ENCODE measurements at regions not wholly inside any gene's neighbourhood (a gene's known extent, or its start where the extent isn't known, plus 50 kb on each side); places are given as distances from the start of the nearest gene placed in this dataset.

- H3K4me1 ChIP-seq (ENCODE audit: control insufficient read depth in 1 of 2, insufficient read depth in 2 of 2, low read length in 2 of 2), result no peaks in the 10 kb centered on the region
- no peaks in the 10 kb centered on the region for H3K36me3 ChIP-seq (ENCODE audit: control insufficient read depth in 1 of 2, insufficient read depth in 2 of 2, low read length in 2 of 2)
- H3K9ac ChIP-seq (ENCODE audit: low read depth in 1 of 2, low read length in 2 of 2), result no peak overlapping the region
- H3K9me3 ChIP-seq (ENCODE audit: control insufficient read depth in 1 of 2, low read length in 2 of 2), result peaks cover 31 to 37% of the 10 kb centered on the region in 2 donors
- no peaks in the 10 kb centered on the region for H3K27me3 ChIP-seq (ENCODE audit: control insufficient read depth in 1 of 2, insufficient read depth in 2 of 2, low read length in 2 of 2)
- H3K4me3 ChIP-seq (ENCODE audit: low read depth in 1 of 2, low read length in 2 of 2), result no peak overlapping the region
- H3K27ac ChIP-seq (ENCODE audit: low read depth, low read length), result no peak overlapping the region
Measured at GRCh38 chr3:176510097-176510496, 687.2 kb downstream of the TBL1XR1 start.

GRCh38 chr3:176505878-176506621 is 691.2 kb downstream of the TBL1XR1 start:
- Histone ChIP-seq H3K9me3 (ENCODE audit: control insufficient read depth in 1 of 2, low read length in 2 of 2) (peaks cover 0 to 2% of the 10 kb centered on the region in 2 donors), H3K27me3 (ENCODE audit: control insufficient read depth in 1 of 2, insufficient read depth in 2 of 2, low read length in 2 of 2) (no peaks in the 10 kb centered on the region), H3K9ac (ENCODE audit: low read depth in 1 of 2, low read length in 2 of 2) (no peak overlapping the region), H3K36me3 (ENCODE audit: control insufficient read depth in 1 of 2, insufficient read depth in 2 of 2, low read length in 2 of 2) (no peaks in the 10 kb centered on the region), H3K4me1 (ENCODE audit: control insufficient read depth in 1 of 2, insufficient read depth in 2 of 2, low read length in 2 of 2) (no peaks in the 10 kb centered on the region), H3K27ac (ENCODE audit: low read depth, low read length) (no peak overlapping the region), H3K4me3 (ENCODE audit: low read depth in 1 of 2, low read length in 2 of 2) (no peak overlapping the region)

GRCh38 chr3:176491084-176491483 is 706.2 kb downstream of the TBL1XR1 start:
- H3K27me3 ChIP-seq (ENCODE audit: control insufficient read depth in 1 of 2, insufficient read depth in 2 of 2, low read length in 2 of 2), result no peaks in the 10 kb centered on the region
- no peaks in the 10 kb centered on the region for H3K36me3 ChIP-seq (ENCODE audit: control insufficient read depth in 1 of 2, insufficient read depth in 2 of 2, low read length in 2 of 2)
- H3K9me3 ChIP-seq (ENCODE audit: control insufficient read depth in 1 of 2, low read length in 2 of 2), result no peaks in the 10 kb centered on the region
- H3K4me1 ChIP-seq (ENCODE audit: control insufficient read depth in 1 of 2, insufficient read depth in 2 of 2, low read length in 2 of 2), result no peaks in the 10 kb centered on the region
- H3K4me3 ChIP-seq (ENCODE audit: low read depth in 1 of 2, low read length in 2 of 2), result no peak overlapping the region
- H3K9ac ChIP-seq (ENCODE audit: low read depth in 1 of 2, low read length in 2 of 2), result no peak overlapping the region
- no peak overlapping the region for H3K27ac ChIP-seq (ENCODE audit: low read depth, low read length)

GRCh38 chr3:176490357-176490756 is 706.9 kb downstream of the TBL1XR1 start:
- Histone ChIP-seq H3K9me3 (ENCODE audit: control insufficient read depth in 1 of 2, low read length in 2 of 2) (no peaks in the 10 kb centered on the region), H3K4me3 (ENCODE audit: low read depth in 1 of 2, low read length in 2 of 2) (no peak overlapping the region), H3K27ac (ENCODE audit: low read depth, low read length) (no peak overlapping the region)

GRCh38 chr3:176479248-176479647 is 718.0 kb downstream of the TBL1XR1 start:
- no peak overlapping the region for H3K9ac ChIP-seq (ENCODE audit: low read depth in 1 of 2, low read length in 2 of 2)
- H3K4me3 ChIP-seq (ENCODE audit: low read depth in 1 of 2, low read length in 2 of 2), result no peak overlapping the region
- H3K27me3 ChIP-seq (ENCODE audit: control insufficient read depth in 1 of 2, insufficient read depth in 2 of 2, low read length in 2 of 2), result no peaks in the 10 kb centered on the region
- no peaks in the 10 kb centered on the region for H3K9me3 ChIP-seq (ENCODE audit: control insufficient read depth in 1 of 2, low read length in 2 of 2)
- no peak overlapping the region for H3K27ac ChIP-seq (ENCODE audit: low read depth, low read length)
- H3K36me3 ChIP-seq (ENCODE audit: control insufficient read depth in 1 of 2, insufficient read depth in 2 of 2, low read length in 2 of 2), result no peaks in the 10 kb centered on the region
- H3K4me1 ChIP-seq (ENCODE audit: control insufficient read depth in 1 of 2, insufficient read depth in 2 of 2, low read length in 2 of 2), result no peaks in the 10 kb centered on the region

More at GRCh38 chr3:176490357-176490756, 706.9 kb downstream of the TBL1XR1 start:
- Histone ChIP-seq H3K9ac (ENCODE audit: low read depth in 1 of 2, low read length in 2 of 2) (no peak overlapping the region), H3K27me3 (ENCODE audit: control insufficient read depth in 1 of 2, insufficient read depth in 2 of 2, low read length in 2 of 2) (no peaks in the 10 kb centered on the region), H3K36me3 (ENCODE audit: control insufficient read depth in 1 of 2, insufficient read depth in 2 of 2, low read length in 2 of 2) (no peaks in the 10 kb centered on the region), H3K4me1 (ENCODE audit: control insufficient read depth in 1 of 2, insufficient read depth in 2 of 2, low read length in 2 of 2) (no peaks in the 10 kb centered on the region)

- Histone ChIP-seq H3K27ac (ENCODE audit: low read depth, low read length) (no peak overlapping the region), H3K36me3 (ENCODE audit: control insufficient read depth in 1 of 2, insufficient read depth in 2 of 2, low read length in 2 of 2) (no peaks in the 10 kb centered on the region), H3K27me3 (ENCODE audit: control insufficient read depth in 1 of 2, insufficient read depth in 2 of 2, low read length in 2 of 2) (no peaks in the 10 kb centered on the region), H3K4me1 (ENCODE audit: control insufficient read depth in 1 of 2, insufficient read depth in 2 of 2, low read length in 2 of 2) (no peaks in the 10 kb centered on the region), H3K4me3 (ENCODE audit: low read depth in 1 of 2, low read length in 2 of 2) (no peak overlapping the region), H3K9ac (ENCODE audit: low read depth in 1 of 2, low read length in 2 of 2) (no peak overlapping the region), H3K9me3 (ENCODE audit: control insufficient read depth in 1 of 2, low read length in 2 of 2) (peaks cover 0 to under 1% of the 10 kb centered on the region in 2 donors)
Measured at GRCh38 chr3:176469694-176470205, 727.5 kb downstream of the TBL1XR1 start.

GRCh38 chr3:176463610-176464009 is 733.7 kb downstream of the TBL1XR1 start:
- Histone ChIP-seq H3K9ac (ENCODE audit: low read depth in 1 of 2, low read length in 2 of 2) (no peak overlapping the region), H3K4me3 (ENCODE audit: low read depth in 1 of 2, low read length in 2 of 2) (no peak overlapping the region), H3K9me3 (ENCODE audit: control insufficient read depth in 1 of 2, low read length in 2 of 2) (peaks cover 0 to 2% of the 10 kb centered on the region in 2 donors), H3K27me3 (ENCODE audit: control insufficient read depth in 1 of 2, insufficient read depth in 2 of 2, low read length in 2 of 2) (no peaks in the 10 kb centered on the region), H3K27ac (ENCODE audit: low read depth, low read length) (no peak overlapping the region), H3K36me3 (ENCODE audit: control insufficient read depth in 1 of 2, insufficient read depth in 2 of 2, low read length in 2 of 2) (no peaks in the 10 kb centered on the region), H3K4me1 (ENCODE audit: control insufficient read depth in 1 of 2, insufficient read depth in 2 of 2, low read length in 2 of 2) (no peaks in the 10 kb centered on the region)

- no peaks in the 10 kb centered on the region for H3K4me1 ChIP-seq (ENCODE audit: control insufficient read depth in 1 of 2, insufficient read depth in 2 of 2, low read length in 2 of 2)
- H3K36me3 ChIP-seq (ENCODE audit: control insufficient read depth in 1 of 2, insufficient read depth in 2 of 2, low read length in 2 of 2), result no peaks in the 10 kb centered on the region
Measured at GRCh38 chr3:176447369-176447768, 749.9 kb downstream of the TBL1XR1 start.

GRCh38 chr3:176442326-176442725 is 755.0 kb downstream of the TBL1XR1 start:
- Histone ChIP-seq H3K27me3 (ENCODE audit: control insufficient read depth in 1 of 2, insufficient read depth in 2 of 2, low read length in 2 of 2) (no peaks in the 10 kb centered on the region), H3K9ac (ENCODE audit: low read depth in 1 of 2, low read length in 2 of 2) (no peak overlapping the region), H3K36me3 (ENCODE audit: control insufficient read depth in 1 of 2, insufficient read depth in 2 of 2, low read length in 2 of 2) (no peaks in the 10 kb centered on the region), H3K4me3 (ENCODE audit: low read depth in 1 of 2, low read length in 2 of 2) (no peak overlapping the region), H3K27ac (ENCODE audit: low read depth, low read length) (no peak overlapping the region), H3K4me1 (ENCODE audit: control insufficient read depth in 1 of 2, insufficient read depth in 2 of 2, low read length in 2 of 2) (no peaks in the 10 kb centered on the region), H3K9me3 (ENCODE audit: control insufficient read depth in 1 of 2, low read length in 2 of 2) (no peaks in the 10 kb centered on the region)

More at GRCh38 chr3:176447369-176447768, 749.9 kb downstream of the TBL1XR1 start:
- no peak overlapping the region for H3K4me3 ChIP-seq (ENCODE audit: low read depth in 1 of 2, low read length in 2 of 2)
- no peak overlapping the region for H3K27ac ChIP-seq (ENCODE audit: low read depth, low read length)
- no peaks in the 10 kb centered on the region for H3K9me3 ChIP-seq (ENCODE audit: control insufficient read depth in 1 of 2, low read length in 2 of 2)
- no peaks in the 10 kb centered on the region for H3K27me3 ChIP-seq (ENCODE audit: control insufficient read depth in 1 of 2, insufficient read depth in 2 of 2, low read length in 2 of 2)
- H3K9ac ChIP-seq (ENCODE audit: low read depth in 1 of 2, low read length in 2 of 2), result no peak overlapping the region

- H3K36me3 ChIP-seq (ENCODE audit: control insufficient read depth in 1 of 2, insufficient read depth in 2 of 2, low read length in 2 of 2), result no peaks in the 10 kb centered on the region
- H3K9me3 ChIP-seq (ENCODE audit: control insufficient read depth in 1 of 2, low read length in 2 of 2), result no peaks in the 10 kb centered on the region
Measured at GRCh38 chr3:176439729-176440128, 757.6 kb downstream of the TBL1XR1 start.

More at GRCh38 chr3:176439729-176440128, 757.6 kb downstream of the TBL1XR1 start:
- no peak overlapping the region for H3K4me3 ChIP-seq (ENCODE audit: low read depth in 1 of 2, low read length in 2 of 2)
- no peaks in the 10 kb centered on the region for H3K27me3 ChIP-seq (ENCODE audit: control insufficient read depth in 1 of 2, insufficient read depth in 2 of 2, low read length in 2 of 2)
- no peak overlapping the region for H3K27ac ChIP-seq (ENCODE audit: low read depth, low read length)
- H3K4me1 ChIP-seq (ENCODE audit: control insufficient read depth in 1 of 2, insufficient read depth in 2 of 2, low read length in 2 of 2), result no peaks in the 10 kb centered on the region
- H3K9ac ChIP-seq (ENCODE audit: low read depth in 1 of 2, low read length in 2 of 2), result no peak overlapping the region

Measured in duodenal mucosa (tissue), 2 donors.